Fibroblast of mammary gland (primary cell): ENCODE measurements at regions not wholly inside any gene's neighbourhood (a gene's known extent, or its start where the extent isn't known, plus 50 kb on each side); places are given as distances from the start of the nearest gene placed in this dataset.

Experiments
- DNase-seq: peaks from one replicate; pipeline ENCODE4 v3.0.0-alpha.2; 2010; ENCODE audit warnings: low read depth
- H3K4me3 ChIP-seq: 2 replicates; pipeline ENCODE4 v1.5.1; 2011; ENCODE audit warnings: low read depth, mild to moderate bottlenecking, low read length, moderate library complexity; ENCODE audit not compliant: control insufficient read depth
- CTCF ChIP-seq: conservative IDR thresholded peaks from 2 replicates; pipeline ENCODE4 v1.5.1; 2011; ENCODE audit warnings: low read depth, low read length, inconsistent platforms; ENCODE audit not compliant: control insufficient read depth, insufficient read depth

DNA sequence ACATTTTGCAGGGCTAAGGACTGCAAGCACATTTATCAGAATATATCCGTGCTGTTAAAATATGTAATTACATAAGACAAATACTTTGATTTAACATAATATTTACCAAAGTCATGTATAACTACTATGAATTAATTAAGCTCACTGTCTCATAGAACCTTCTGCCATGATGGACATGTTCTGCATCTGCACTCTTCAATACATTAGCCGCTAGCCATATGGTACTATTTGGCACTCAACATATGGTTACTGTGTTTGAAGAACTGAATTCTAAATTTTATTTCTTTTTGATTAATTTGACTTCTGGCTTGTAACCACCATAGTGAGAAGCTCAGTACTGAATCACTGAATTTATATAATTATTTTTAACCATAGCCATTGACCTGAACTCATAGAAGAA is 427.0 kb upstream of the TRAM1L1 start:
- H3K4me3 ChIP-seq: no peak overlapping the region
- DNase-seq: no peak
- no peak for TF ChIP-seq CTCF

- DNase-seq: no peak
- TF ChIP-seq CTCF: no peak
- H3K4me3 ChIP-seq: no peak overlapping the region
These were observed 429.2 kb upstream of the TRAM1L1 start for GRCh38 chr4:117514391-117515175.

DNA sequence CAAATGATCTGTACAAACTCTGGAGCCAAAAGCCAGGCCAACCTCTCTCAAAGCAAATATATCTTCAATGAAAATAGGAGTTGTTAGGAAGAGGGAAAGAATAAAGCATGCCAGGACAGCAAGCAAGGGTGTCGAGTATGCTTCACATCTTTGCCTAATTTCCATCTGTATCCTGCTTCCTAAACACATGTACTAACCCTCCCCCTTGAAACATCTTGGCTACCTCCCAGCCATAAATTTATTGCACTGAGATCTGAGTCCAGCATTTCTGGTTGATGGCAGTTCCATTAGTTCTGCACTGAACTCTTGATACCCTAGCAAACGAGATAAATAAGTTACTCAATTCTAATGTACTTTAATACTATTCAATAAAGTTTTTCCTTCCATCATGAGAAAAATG is 430.5 kb upstream of the TRAM1L1 start:
- no peak for TF ChIP-seq CTCF
- no peak overlapping the region for H3K4me3 ChIP-seq
- DNase-seq: no peak

DNA sequence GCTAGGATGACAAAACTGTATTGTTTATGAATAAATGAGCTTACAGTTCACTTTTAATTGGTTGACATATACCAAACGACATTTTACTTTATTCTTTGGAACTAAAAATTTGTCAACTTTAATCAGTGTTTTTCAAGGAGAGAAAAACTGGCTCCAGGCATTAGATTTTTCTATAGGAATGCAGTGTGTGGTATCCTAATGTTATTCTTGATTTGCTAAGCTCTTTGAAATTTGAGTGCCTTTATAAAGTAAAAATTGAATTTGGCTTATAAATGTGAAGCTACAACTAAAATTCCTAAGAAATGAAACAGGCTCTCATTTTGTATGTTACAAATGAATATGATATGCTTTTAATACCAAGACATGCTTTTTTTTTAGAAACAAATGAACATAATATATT is 442.2 kb upstream of the TRAM1L1 start:
- TF ChIP-seq CTCF: no peak
- H3K4me3 ChIP-seq: no peak overlapping the region
- no peak for DNase-seq

GRCh38 chr4:117529401-117529800 is 444.0 kb upstream of the TRAM1L1 start:
- TF ChIP-seq CTCF: no peak
- no peak for DNase-seq
- no peak overlapping the region for H3K4me3 ChIP-seq

- no peak for TF ChIP-seq CTCF
These were observed 448.1 kb upstream of the TRAM1L1 start for GRCh38 chr4:117533501-117533900.

GRCh38 chr4:117545039-117545438 is 459.7 kb upstream of the TRAM1L1 start:
- no peak for DNase-seq
- no peak overlapping the region for H3K4me3 ChIP-seq
- no peak for TF ChIP-seq CTCF

More at GRCh38 chr4:117533501-117533900, 448.1 kb upstream of the TRAM1L1 start:
- H3K4me3 ChIP-seq: no peak overlapping the region
- no peak for DNase-seq
